Naive B cell (primary cell): ENCODE measurements at regions not wholly inside any gene's neighbourhood (a gene's known extent, or its start where the extent isn't known, plus 50 kb on each side); places are given as distances from the start of the nearest gene placed in this dataset.
"Not testable (repeated sequence)": the region's sequence is repeated elsewhere in the genome, so short reads cannot be mapped to it uniquely, and the experiment has no call there.

ENCODE experiments used
- ATAC-seq, 2 donors: fragments of 150-1000 bp; cut with Tn5 transposase; 2 replicates each; pipeline ENCODE4 v1.10.0; 2021; ENCODE audit warnings: low read depth in 2 of 2, mild to moderate bottlenecking in 2 of 2, moderate library complexity in 2 of 2
- DNase-seq: peaks from one replicate; pipeline ENCODE4 v3.0.0; 2022
- H3K27ac Mint-ChIP-seq, 6 donors: one replicate each; pipeline ENCODE4 v1.8.0; 2020 to 2022; ENCODE audit warnings: mild to moderate bottlenecking in 6 of 6, mixed read lengths in 6 of 6, moderate library complexity in 5 of 6, inconsistent platforms in 2 of 6
- H3K27me3 Mint-ChIP-seq, 3 donors: one replicate each; pipeline ENCODE4 v1.8.0; 2021 to 2022; ENCODE audit warnings: mixed read lengths in 3 of 3, mild to moderate bottlenecking in 1 of 3
- H3K36me3 Mint-ChIP-seq, 2 donors: one replicate each; pipeline ENCODE4 v1.8.0; 2020 to 2022; ENCODE audit warnings: mixed read lengths in 2 of 2, inconsistent platforms in 1 of 2, mild to moderate bottlenecking in 1 of 2
- H3K4me1 Mint-ChIP-seq, 3 donors: one replicate each; pipeline ENCODE4 v1.8.0; 2020 to 2022; ENCODE audit warnings: mixed read lengths in 3 of 3, inconsistent platforms in 1 of 3, mild to moderate bottlenecking in 1 of 3, moderate library complexity in 1 of 3
- H3K4me3 Mint-ChIP-seq, 8 donors: one replicate each; pipeline ENCODE4 v1.8.0; 2020 to 2022; ENCODE audit warnings: mild to moderate bottlenecking in 8 of 8, mixed read lengths in 8 of 8, moderate library complexity in 8 of 8, inconsistent platforms in 2 of 8
- H3K9me3 Mint-ChIP-seq, 7 donors: one replicate each; pipeline ENCODE4 v1.8.0; 2020 to 2022; ENCODE audit warnings: mixed read lengths in 7 of 7, mild to moderate bottlenecking in 5 of 7, inconsistent platforms in 2 of 7, moderate library complexity in 1 of 7

- Mint-ChIP-seq H3K4me3 (no peak overlapping the region), H3K27me3 (peaks cover 0 to 3% (median 0%) of the 10 kb centered on the region in 3 donors), H3K36me3 (no peaks in the 10 kb centered on the region), H3K9me3 (peaks cover 0 to 9% (median 2%) of the 10 kb centered on the region in 7 donors), H3K4me1 (no peaks in the 10 kb centered on the region), H3K27ac (no peak overlapping the region)
- ATAC-seq (no peak), DNase-seq (no peak)
Observed at GRCh38 chr3:35071772-35072171, 567.6 kb upstream of the ARPP21 start.

GRCh38 chr3:35078780-35079179 is 560.5 kb upstream of the ARPP21 start:
- Mint-ChIP-seq H3K4me3 (no peak overlapping the region), H3K27ac (no peak overlapping the region), H3K27me3 (peaks cover 0 to 3% (median 0%) of the 10 kb centered on the region in 3 donors), H3K36me3 (no peaks in the 10 kb centered on the region), H3K4me1 (no peaks in the 10 kb centered on the region), H3K9me3 (no peaks in the 10 kb centered on the region)
- DNase-seq = no peak
- ATAC-seq = no peak

- Mint-ChIP-seq H3K9me3 (no peaks in the 10 kb centered on the region), H3K4me3 (no peak overlapping the region), H3K36me3 (no peaks in the 10 kb centered on the region), H3K27ac (no peak overlapping the region), H3K27me3 (peaks cover 0 to 3% (median 0%) of the 10 kb centered on the region in 3 donors), H3K4me1 (no peaks in the 10 kb centered on the region)
- no peak for DNase-seq
- no peak for ATAC-seq
Observed at GRCh38 chr3:35079403-35079802, 559.9 kb upstream of the ARPP21 start.

- H3K9me3 Mint-ChIP-seq = no peaks in the 10 kb centered on the region
- no peaks in the 10 kb centered on the region for H3K4me1 Mint-ChIP-seq
- no peak overlapping the region for H3K4me3 Mint-ChIP-seq
- DNase-seq = no peak
- peaks cover 0 to 3% (median 0%) of the 10 kb centered on the region in 3 donors for H3K27me3 Mint-ChIP-seq
- H3K36me3 Mint-ChIP-seq = no peaks in the 10 kb centered on the region
- no peak for ATAC-seq
- H3K27ac Mint-ChIP-seq = no peak overlapping the region
Observed at GRCh38 chr3:35081899-35082298, 557.4 kb upstream of the ARPP21 start.

- DNase-seq = no peak
Observed at GRCh38 chr3:35088943-35089342, 550.4 kb upstream of the ARPP21 start.

GRCh38 chr3:35114686-35115085 is 524.6 kb upstream of the ARPP21 start:
- Mint-ChIP-seq H3K9me3 (peaks cover 0 to 6% (median 4%) of the 10 kb centered on the region in 7 donors), H3K27me3 (no peaks in the 10 kb centered on the region), H3K36me3 (no peaks in the 10 kb centered on the region), H3K27ac (no peak overlapping the region), H3K4me1 (no peaks in the 10 kb centered on the region), H3K4me3 (no peak overlapping the region)
- ATAC-seq (no peak), DNase-seq (no peak)

More at GRCh38 chr3:35088943-35089342, 550.4 kb upstream of the ARPP21 start:
- Mint-ChIP-seq H3K9me3 (peaks cover 4 to 39% (median 15%) of the 10 kb centered on the region in 7 donors), H3K27me3 (no peaks in the 10 kb centered on the region), H3K36me3 (peaks cover 0 to 10% of the 10 kb centered on the region in 2 donors), H3K27ac (no peak overlapping the region), H3K4me3 (no peak overlapping the region), H3K4me1 (no peaks in the 10 kb centered on the region)
- no peak for ATAC-seq

- no peaks in the 10 kb centered on the region for H3K36me3 Mint-ChIP-seq
- peaks cover 0 to 5% (median 0%) of the 10 kb centered on the region in 3 donors for H3K27me3 Mint-ChIP-seq
- no peak overlapping the region for H3K4me3 Mint-ChIP-seq
- H3K4me1 Mint-ChIP-seq = no peaks in the 10 kb centered on the region
- DNase-seq = no peak
- H3K27ac Mint-ChIP-seq = no peak overlapping the region
- no peak for ATAC-seq
- H3K9me3 Mint-ChIP-seq = peaks cover 0 to 3% (median 0%) of the 10 kb centered on the region in 7 donors
Observed at GRCh38 chr3:35120026-35120425, 519.3 kb upstream of the ARPP21 start.

GRCh38 chr3:35137612-35138011 is 501.7 kb upstream of the ARPP21 start:
- Mint-ChIP-seq H3K4me3 (no peak overlapping the region), H3K27ac (no peak overlapping the region), H3K27me3 (no peaks in the 10 kb centered on the region), H3K9me3 (peaks cover 0 to 8% (median 3%) of the 10 kb centered on the region in 7 donors), H3K36me3 (no peaks in the 10 kb centered on the region), H3K4me1 (no peaks in the 10 kb centered on the region)
- no peak for DNase-seq
- ATAC-seq = no peak

- Mint-ChIP-seq H3K4me1 (no peaks in the 10 kb centered on the region), H3K27me3 (no peaks in the 10 kb centered on the region), H3K9me3 (peaks cover 0 to 15% (median 3%) of the 10 kb centered on the region in 7 donors), H3K4me3 (no peak overlapping the region), H3K27ac (no peak overlapping the region), H3K36me3 (no peaks in the 10 kb centered on the region)
- no peak for ATAC-seq
- no peak for DNase-seq
Observed at GRCh38 chr3:35141406-35141805, 497.9 kb upstream of the ARPP21 start.

- no peak for ATAC-seq
- Mint-ChIP-seq H3K27ac (no peak overlapping the region), H3K4me1 (no peaks in the 10 kb centered on the region), H3K4me3 (no peak overlapping the region), H3K36me3 (no peaks in the 10 kb centered on the region), H3K9me3 (peaks cover 0 to 15% (median 4%) of the 10 kb centered on the region in 7 donors), H3K27me3 (no peaks in the 10 kb centered on the region)
- DNase-seq = no peak
Observed at GRCh38 chr3:35144011-35144410, 495.3 kb upstream of the ARPP21 start.

- not testable (repeated sequence) for H3K9me3 Mint-ChIP-seq, H3K27me3 Mint-ChIP-seq, H3K36me3 Mint-ChIP-seq, DNase-seq, H3K27ac Mint-ChIP-seq, ATAC-seq, H3K4me3 Mint-ChIP-seq, H3K4me1 Mint-ChIP-seq
Observed at GRCh38 chr3:35146256-35147035, 492.9 kb upstream of the ARPP21 start.

GRCh38 chr3:35183927-35184675 is 455.2 kb upstream of the ARPP21 start:
- no peak overlapping the region for H3K27ac Mint-ChIP-seq
- H3K9me3 Mint-ChIP-seq = peaks cover 11 to 33% (median 18%) of the 10 kb centered on the region in 7 donors
- no peak overlapping the region for H3K4me3 Mint-ChIP-seq
- peaks cover 7 to 10% of the 10 kb centered on the region in 2 donors for H3K36me3 Mint-ChIP-seq
- H3K27me3 Mint-ChIP-seq = peaks cover 0 to 3% (median 0%) of the 10 kb centered on the region in 3 donors
- H3K4me1 Mint-ChIP-seq = no peaks in the 10 kb centered on the region
- ATAC-seq = no peak
- no peak for DNase-seq

- peaks cover 7 to 10% of the 10 kb centered on the region in 2 donors for H3K36me3 Mint-ChIP-seq
- no peak overlapping the region for H3K27ac Mint-ChIP-seq
- H3K4me3 Mint-ChIP-seq = no peak overlapping the region
- no peaks in the 10 kb centered on the region for H3K4me1 Mint-ChIP-seq
- peaks cover 0 to 4% (median 0%) of the 10 kb centered on the region in 3 donors for H3K27me3 Mint-ChIP-seq
- ATAC-seq = no peak
- H3K9me3 Mint-ChIP-seq = peaks cover 11 to 33% (median 17%) of the 10 kb centered on the region in 7 donors
- no peak for DNase-seq
Observed at GRCh38 chr3:35184775-35185174, 454.6 kb upstream of the ARPP21 start.

GRCh38 chr3:35187908-35188307 is 451.4 kb upstream of the ARPP21 start:
- Mint-ChIP-seq H3K36me3 (no peaks in the 10 kb centered on the region), H3K27me3 (peaks cover 0 to 9% (median 0%) of the 10 kb centered on the region in 3 donors), H3K27ac (no peak overlapping the region), H3K9me3 (peaks cover under 1 to 7% (median 3%) of the 10 kb centered on the region in 7 donors), H3K4me3 (no peak overlapping the region), H3K4me1 (no peaks in the 10 kb centered on the region)
- DNase-seq (no peak), ATAC-seq (no peak)
